ENCODE measurements at regions not wholly inside any gene's neighbourhood (a gene's known extent, or its start where the extent isn't known, plus 50 kb on each side); places are given as distances from the start of the nearest gene placed in this dataset.

- no peak for DNase-seq
Measured at GRCh38 chr11:19558189-19558986, 154.2 kb upstream of the NAV2 start.

DNA sequence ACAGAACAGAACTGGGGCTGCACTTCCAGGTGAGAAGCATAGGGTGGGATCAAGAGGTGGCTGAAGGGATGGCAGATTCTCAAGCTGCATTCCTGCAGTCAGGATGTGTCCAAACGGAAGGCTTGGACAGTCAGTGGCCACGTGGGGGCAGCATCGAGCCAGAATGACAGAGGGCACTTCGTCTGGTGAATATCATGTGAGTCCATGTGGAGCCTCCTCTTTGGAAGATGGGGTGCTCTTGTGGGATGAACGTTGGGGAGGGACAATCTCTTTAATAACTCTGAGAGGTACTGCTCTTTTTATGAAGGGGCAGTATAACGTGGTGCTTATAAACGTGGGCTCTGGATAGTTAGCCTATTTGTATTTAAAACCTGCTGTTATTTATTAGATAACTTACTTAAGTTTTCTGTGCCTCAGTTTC lies 154.9 kb upstream of the NAV2 start:
- peak; percentile 45 to 55 for DNase-seq

- no peak for DNase-seq
Measured at GRCh38 chr11:19557185-19557584, 155.5 kb upstream of the NAV2 start.

DNA sequence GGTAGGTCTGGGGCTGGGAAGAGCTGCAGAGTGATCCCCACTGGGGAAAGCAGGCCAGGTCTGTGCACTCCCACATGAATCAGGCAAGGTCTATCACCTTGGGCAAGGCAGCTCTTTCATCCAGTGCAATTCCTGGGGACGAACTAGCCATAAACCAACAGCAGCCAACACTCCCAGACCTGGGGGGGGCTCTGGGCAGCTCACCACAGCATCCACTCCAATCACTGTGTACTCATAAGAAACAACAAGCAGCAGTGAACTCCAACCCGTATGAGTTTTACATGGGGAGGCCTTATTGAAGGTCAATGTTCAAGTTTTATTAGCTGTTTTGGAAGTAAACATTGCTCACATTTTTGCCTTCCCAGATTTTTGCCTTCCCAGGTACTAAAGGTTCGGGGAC lies 157.4 kb upstream of the NAV2 start:
- DNase-seq = no peak

GRCh38 chr11:19553683-19554333 lies 158.8 kb upstream of the NAV2 start:
- peak; percentile 50 to 63 for DNase-seq

GRCh38 chr11:19552656-19553260 lies 159.9 kb upstream of the NAV2 start:
- DNase-seq = no peak

DNA sequence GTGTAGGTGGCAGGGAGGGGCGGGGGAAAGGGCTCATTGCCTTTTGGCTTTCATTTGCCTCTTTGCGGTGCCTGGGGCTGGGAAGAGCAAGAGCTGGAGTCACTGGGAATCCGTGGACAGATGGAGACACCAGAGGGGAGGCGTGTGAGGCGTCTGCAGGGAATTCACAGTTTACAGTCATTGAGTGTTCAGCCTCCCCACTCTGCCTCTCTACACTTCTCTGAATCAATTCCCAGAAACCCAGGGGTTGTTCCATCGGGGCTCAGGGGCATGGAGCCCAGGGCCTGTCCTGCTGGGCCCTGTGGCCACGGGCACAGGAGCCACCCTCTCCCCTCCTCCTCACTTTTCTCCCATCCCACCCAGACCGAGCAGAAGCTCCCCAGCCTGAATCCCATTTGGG lies 160.5 kb upstream of the NAV2 start:
- DNase-seq = no peak

- DNase-seq = no peak
Measured at GRCh38 chr11:19551457-19551856, 161.2 kb upstream of the NAV2 start.

- no peak for DNase-seq
Measured at GRCh38 chr11:19547044-19547443, 165.6 kb upstream of the NAV2 start.

GRCh38 chr11:19546325-19546724 lies 166.3 kb upstream of the NAV2 start:
- DNase-seq = no peak

DNA sequence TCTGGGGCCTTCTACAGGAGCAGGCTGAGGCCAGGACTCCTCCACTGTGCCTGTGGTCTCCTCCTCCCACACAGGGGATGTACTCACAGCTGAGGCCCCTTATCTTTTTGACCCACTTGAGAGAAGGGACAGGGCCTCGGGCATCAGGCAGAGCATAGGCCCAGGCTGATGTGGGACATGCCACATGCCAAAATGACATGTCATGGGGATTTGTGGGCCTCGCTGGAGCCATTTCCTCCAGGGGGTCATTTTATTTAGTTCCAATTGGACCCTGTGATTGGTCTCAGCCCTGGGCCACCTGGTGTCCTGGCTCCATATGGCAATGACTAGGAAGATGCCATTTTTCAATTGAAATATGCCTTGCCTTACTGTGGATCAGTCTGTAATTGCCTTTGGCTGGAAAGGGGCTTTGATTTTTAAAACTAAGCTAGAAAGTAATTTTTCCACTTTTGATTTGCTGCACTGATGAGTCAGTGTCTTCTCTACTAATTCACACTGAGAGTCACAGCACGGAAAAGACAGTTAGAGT lies 171.1 kb upstream of the NAV2 start:
- DNase-seq = no peak

GRCh38 chr11:19539861-19540260 lies 172.8 kb upstream of the NAV2 start:
- DNase-seq = no peak

DNA sequence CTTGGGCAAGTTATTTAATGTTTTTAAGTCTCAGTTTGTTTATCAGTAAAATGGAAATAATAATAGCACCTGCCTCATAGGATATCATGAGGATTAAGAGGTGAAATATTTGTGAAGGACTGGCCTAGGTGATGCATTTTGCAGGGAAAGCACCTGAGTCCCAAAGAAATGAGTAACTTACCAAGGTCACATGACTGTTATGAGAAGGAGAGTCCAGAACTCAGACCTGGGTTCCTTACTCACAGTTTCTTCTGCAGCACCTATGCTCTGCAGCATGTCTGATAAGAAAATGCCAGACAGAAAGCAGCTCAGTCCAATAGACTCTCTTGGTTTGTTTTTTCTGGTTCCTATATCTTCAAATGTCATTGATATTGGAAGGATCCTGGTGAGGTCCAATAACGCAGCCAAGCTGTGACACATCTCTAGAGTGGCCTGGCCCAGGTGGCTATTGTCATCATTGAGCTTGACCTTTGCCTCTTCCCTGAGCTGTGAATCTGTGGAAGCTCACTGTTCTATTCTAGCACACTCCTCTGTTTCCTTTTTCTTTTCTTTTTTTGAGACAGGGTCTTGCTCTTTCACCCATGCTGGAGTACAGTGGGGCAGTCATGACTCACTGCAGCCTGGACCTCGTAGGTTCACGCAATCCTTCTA lies 174.7 kb upstream of the NAV2 start:
- no peak for DNase-seq

GRCh38 chr11:19536131-19536530 lies 176.5 kb upstream of the NAV2 start:
- DNase-seq = no peak

GRCh38 chr11:19530505-19530904 lies 182.1 kb upstream of the NAV2 start:
- DNase-seq = no peak

DNA sequence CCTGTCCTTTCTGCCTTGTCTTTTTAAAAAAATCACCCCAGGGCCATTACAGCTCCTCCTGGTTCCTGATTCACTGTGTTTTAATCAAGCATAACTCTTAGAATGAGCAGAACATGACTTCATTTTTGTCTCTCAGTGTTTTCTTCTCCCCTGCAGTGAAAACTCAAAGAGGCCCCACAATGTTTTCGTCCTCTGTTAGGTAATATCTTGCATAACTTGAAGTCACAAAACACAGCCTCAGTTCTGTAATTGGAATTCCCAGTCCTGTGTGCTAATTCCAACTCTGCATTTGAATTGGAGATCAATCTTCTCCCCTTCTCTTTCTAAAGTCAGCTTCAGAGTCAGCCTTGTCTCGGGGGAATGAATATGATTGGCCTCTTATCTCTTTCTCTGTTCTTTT lies 186.5 kb upstream of the NAV2 start:
- no peak for DNase-seq

DNA sequence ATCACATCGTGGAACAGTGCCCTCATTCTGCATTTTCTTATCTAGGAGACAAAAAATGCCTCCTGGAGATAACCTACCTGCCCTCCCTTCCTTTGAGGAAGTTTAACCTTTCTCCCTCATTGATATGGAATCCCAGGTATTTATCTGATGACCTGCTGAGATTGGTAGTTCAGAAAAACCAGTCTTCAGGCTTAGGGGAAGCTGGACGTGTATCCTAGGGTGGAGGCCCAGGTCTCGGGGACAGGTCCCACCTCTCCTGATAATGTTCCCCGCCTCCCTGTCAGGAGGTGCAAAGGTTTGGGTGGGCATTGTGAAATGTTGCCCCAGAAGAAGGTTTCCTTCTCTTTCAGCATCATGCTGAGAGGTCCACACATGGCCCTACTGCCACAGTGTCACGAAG lies 186.9 kb upstream of the NAV2 start:
- DNase-seq = no peak

DNA sequence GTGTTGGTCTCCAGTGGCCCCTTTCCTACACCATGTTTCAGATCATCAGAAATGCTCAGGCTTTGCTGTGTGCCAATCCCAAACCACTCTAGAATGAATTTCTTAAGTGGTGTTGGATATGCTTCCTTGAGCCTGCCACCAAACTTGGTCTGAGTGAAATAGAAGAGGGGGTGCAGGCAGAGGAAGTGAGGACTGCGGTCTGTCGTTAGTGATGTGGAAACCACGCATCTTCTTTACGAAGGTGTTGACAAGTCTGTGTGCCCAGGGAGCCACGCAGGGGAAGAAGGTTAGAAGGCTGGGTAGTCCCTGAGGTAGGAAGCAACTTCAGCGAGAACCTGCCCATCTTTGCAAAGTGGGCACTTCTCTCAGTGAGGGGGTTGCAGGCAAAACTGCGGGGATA lies 187.4 kb upstream of the NAV2 start:
- no peak for DNase-seq

- DNase-seq = no peak
Measured at GRCh38 chr11:19524171-19524671, 188.4 kb upstream of the NAV2 start.

DNA sequence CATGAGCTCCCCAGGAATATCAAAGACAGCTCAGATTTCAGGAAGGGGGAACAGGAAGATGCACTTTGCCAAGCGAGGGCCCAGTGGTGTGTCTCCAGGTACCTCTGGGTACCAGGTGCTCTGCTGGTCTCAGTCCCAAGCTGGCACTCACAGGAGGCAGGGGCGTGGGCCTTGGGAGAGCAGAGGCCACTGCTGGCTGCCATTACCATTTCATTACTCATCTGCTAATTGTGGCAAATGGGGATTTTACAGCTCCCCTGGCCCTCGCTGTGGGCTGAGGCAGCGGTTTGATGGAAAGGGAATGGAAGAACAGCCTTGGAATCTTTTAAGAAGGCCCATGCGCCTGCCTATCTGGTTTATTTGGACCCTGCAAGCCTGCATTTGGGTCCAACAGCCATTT lies 192.0 kb upstream of the NAV2 start:
- DNase-seq = no peak

- no peak for DNase-seq
Measured at GRCh38 chr11:19519912-19520641, 192.6 kb upstream of the NAV2 start.

GRCh38 chr11:19519353-19519752 lies 193.3 kb upstream of the NAV2 start:
- no peak for DNase-seq

DNA sequence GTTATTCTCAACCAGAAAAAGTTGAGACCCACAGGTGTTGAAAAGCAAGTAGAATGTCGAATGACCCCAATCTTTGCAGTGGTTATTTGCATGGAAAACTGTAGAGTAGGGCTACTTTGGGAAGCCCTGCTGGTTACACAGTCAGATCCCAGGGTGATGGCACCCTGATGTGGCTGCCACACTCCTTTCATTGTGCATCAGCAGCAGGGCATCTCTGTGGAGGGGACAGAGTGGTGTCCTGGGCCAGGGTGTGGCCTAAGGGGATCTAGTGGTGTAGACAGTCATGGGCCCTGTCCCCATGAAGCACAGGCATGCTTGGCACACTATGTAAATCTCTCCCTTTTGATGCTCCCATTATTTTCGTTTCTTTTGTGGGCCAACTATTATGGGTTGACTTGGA lies 199.4 kb upstream of the NAV2 start:
- DNase-seq = no peak
